ENCODE measurements at regions not wholly inside any gene's neighbourhood (a gene's known extent, or its start where the extent isn't known, plus 50 kb on each side); places are given as distances from the start of the nearest gene placed in this dataset.

- H3K36me3 ChIP-seq (ENCODE audit: control insufficient read depth in 2 of 2, insufficient read depth in 2 of 2, low read length in 1 of 2): no peaks in the 10 kb centered on the region
- H3K9me3 ChIP-seq (ENCODE audit: control insufficient read depth in 2 of 2, insufficient read depth in 1 of 2, low read length in 1 of 2): peaks cover 0 to 6% of the 10 kb centered on the region in 2 donors
- WGBS: 83% methylated on average over 9 of the region's 9 CpGs
- H3K27me3 ChIP-seq (ENCODE audit: control insufficient read depth in 2 of 2, insufficient read depth in 1 of 2, low read length in 1 of 2): no peaks in the 10 kb centered on the region
- no peak overlapping the region for H3K4me3 ChIP-seq (ENCODE audit: low read length in 2 of 2)
- H3K4me1 ChIP-seq (ENCODE audit: control insufficient read depth in 2 of 2, insufficient read depth in 2 of 2, low read length in 2 of 2): no peaks in the 10 kb centered on the region
- H3K27ac ChIP-seq (ENCODE audit: low read depth in 1 of 2, low read length in 1 of 2): no peak overlapping the region
- no peak for DNase-seq (ENCODE audit: low read depth in 6 of 9, low spot score in 9 of 9)
Measured at GRCh38 chrX:773292-774025, 142.9 kb downstream of the SHOX start.

- 89% methylated on average over 6 of the region's 6 CpGs for WGBS
- Histone ChIP-seq H3K4me1 (ENCODE audit: control insufficient read depth in 2 of 2, insufficient read depth in 2 of 2, low read length in 2 of 2) (no peaks in the 10 kb centered on the region), H3K36me3 (ENCODE audit: control insufficient read depth in 2 of 2, insufficient read depth in 2 of 2, low read length in 1 of 2) (no peaks in the 10 kb centered on the region), H3K9me3 (ENCODE audit: control insufficient read depth in 2 of 2, insufficient read depth in 1 of 2, low read length in 1 of 2) (peaks cover 0 to 6% of the 10 kb centered on the region in 2 donors), H3K4me3 (ENCODE audit: low read length in 2 of 2) (no peak overlapping the region), H3K27me3 (ENCODE audit: control insufficient read depth in 2 of 2, insufficient read depth in 1 of 2, low read length in 1 of 2) (no peaks in the 10 kb centered on the region), H3K27ac (ENCODE audit: low read depth in 1 of 2, low read length in 1 of 2) (no peak overlapping the region)
- DNase-seq (ENCODE audit: low read depth in 6 of 9, low spot score in 9 of 9): no peak
Measured at GRCh38 chrX:771536-771935, 140.9 kb downstream of the SHOX start.

GRCh38 chrX:769796-770195, 139.2 kb downstream of the SHOX start:
- 6% methylated on average over 3 of the region's 3 CpGs for WGBS
- H3K9me3 ChIP-seq (ENCODE audit: control insufficient read depth in 2 of 2, insufficient read depth in 1 of 2, low read length in 1 of 2): peaks cover 0 to 6% of the 10 kb centered on the region in 2 donors
- H3K27me3 ChIP-seq (ENCODE audit: control insufficient read depth in 2 of 2, insufficient read depth in 1 of 2, low read length in 1 of 2): no peaks in the 10 kb centered on the region
- no peaks in the 10 kb centered on the region for H3K4me1 ChIP-seq (ENCODE audit: control insufficient read depth in 2 of 2, insufficient read depth in 2 of 2, low read length in 2 of 2)
- no peak for DNase-seq (ENCODE audit: low read depth in 6 of 9, low spot score in 9 of 9)
- no peak overlapping the region for H3K4me3 ChIP-seq (ENCODE audit: low read length in 2 of 2)
- H3K36me3 ChIP-seq (ENCODE audit: control insufficient read depth in 2 of 2, insufficient read depth in 2 of 2, low read length in 1 of 2): no peaks in the 10 kb centered on the region
- no peak overlapping the region for H3K27ac ChIP-seq (ENCODE audit: low read depth in 1 of 2, low read length in 1 of 2)

GRCh38 chrX:768596-768995, 138.0 kb downstream of the SHOX start:
- Histone ChIP-seq H3K36me3 (ENCODE audit: control insufficient read depth in 2 of 2, insufficient read depth in 2 of 2, low read length in 1 of 2) (no peaks in the 10 kb centered on the region), H3K4me1 (ENCODE audit: control insufficient read depth in 2 of 2, insufficient read depth in 2 of 2, low read length in 2 of 2) (no peaks in the 10 kb centered on the region), H3K4me3 (ENCODE audit: low read length in 2 of 2) (no peak overlapping the region), H3K27me3 (ENCODE audit: control insufficient read depth in 2 of 2, insufficient read depth in 1 of 2, low read length in 1 of 2) (no peaks in the 10 kb centered on the region), H3K27ac (ENCODE audit: low read depth in 1 of 2, low read length in 1 of 2) (no peak overlapping the region), H3K9me3 (ENCODE audit: control insufficient read depth in 2 of 2, insufficient read depth in 1 of 2, low read length in 1 of 2) (peaks cover 0 to 6% of the 10 kb centered on the region in 2 donors)
- DNase-seq (ENCODE audit: low read depth in 6 of 9, low spot score in 9 of 9): no peak
- 76% methylated on average over 7 of the region's 7 CpGs for WGBS

- WGBS: 94% methylated on average over 6 of the region's 6 CpGs
- H3K9me3 ChIP-seq (ENCODE audit: control insufficient read depth in 2 of 2, insufficient read depth in 1 of 2, low read length in 1 of 2): no peaks in the 10 kb centered on the region
- no peak overlapping the region for H3K4me3 ChIP-seq (ENCODE audit: low read length in 2 of 2)
- H3K27me3 ChIP-seq (ENCODE audit: control insufficient read depth in 2 of 2, insufficient read depth in 1 of 2, low read length in 1 of 2): no peaks in the 10 kb centered on the region
- H3K36me3 ChIP-seq (ENCODE audit: control insufficient read depth in 2 of 2, insufficient read depth in 2 of 2, low read length in 1 of 2): no peaks in the 10 kb centered on the region
- no peaks in the 10 kb centered on the region for H3K4me1 ChIP-seq (ENCODE audit: control insufficient read depth in 2 of 2, insufficient read depth in 2 of 2, low read length in 2 of 2)
- no peak for DNase-seq (ENCODE audit: low read depth in 6 of 9, low spot score in 9 of 9)
- H3K27ac ChIP-seq (ENCODE audit: low read depth in 1 of 2, low read length in 1 of 2): no peak overlapping the region
Measured at GRCh38 chrX:758917-759316, 128.3 kb downstream of the SHOX start.

- H3K36me3 ChIP-seq (ENCODE audit: control insufficient read depth in 2 of 2, insufficient read depth in 2 of 2, low read length in 1 of 2): no peaks in the 10 kb centered on the region
- WGBS: 83% methylated on average over 9 of the region's 9 CpGs
- H3K9me3 ChIP-seq (ENCODE audit: control insufficient read depth in 2 of 2, insufficient read depth in 1 of 2, low read length in 1 of 2): peaks cover 0 to 4% of the 10 kb centered on the region in 2 donors
- DNase-seq (ENCODE audit: low read depth in 6 of 9, low spot score in 9 of 9): no peak
- H3K4me1 ChIP-seq (ENCODE audit: control insufficient read depth in 2 of 2, insufficient read depth in 2 of 2, low read length in 2 of 2): no peaks in the 10 kb centered on the region
- no peak overlapping the region for H3K27ac ChIP-seq (ENCODE audit: low read depth in 1 of 2, low read length in 1 of 2)
- no peaks in the 10 kb centered on the region for H3K27me3 ChIP-seq (ENCODE audit: control insufficient read depth in 2 of 2, insufficient read depth in 1 of 2, low read length in 1 of 2)
- no peak overlapping the region for H3K4me3 ChIP-seq (ENCODE audit: low read length in 2 of 2)
Measured at GRCh38 chrX:750812-751211, 120.2 kb downstream of the SHOX start.

GRCh38 chrX:750263-750662, 119.7 kb downstream of the SHOX start:
- DNase-seq (ENCODE audit: low read depth in 6 of 9, low spot score in 9 of 9): peak in 1 of 9 donors; percentile 17
- peaks cover 0 to 4% of the 10 kb centered on the region in 2 donors for H3K9me3 ChIP-seq (ENCODE audit: control insufficient read depth in 2 of 2, insufficient read depth in 1 of 2, low read length in 1 of 2)
- no peak overlapping the region for H3K27ac ChIP-seq (ENCODE audit: low read depth in 1 of 2, low read length in 1 of 2)
- no peaks in the 10 kb centered on the region for H3K27me3 ChIP-seq (ENCODE audit: control insufficient read depth in 2 of 2, insufficient read depth in 1 of 2, low read length in 1 of 2)
- no peaks in the 10 kb centered on the region for H3K36me3 ChIP-seq (ENCODE audit: control insufficient read depth in 2 of 2, insufficient read depth in 2 of 2, low read length in 1 of 2)
- WGBS: 93% methylated on average over 5 of the region's 5 CpGs
- no peaks in the 10 kb centered on the region for H3K4me1 ChIP-seq (ENCODE audit: control insufficient read depth in 2 of 2, insufficient read depth in 2 of 2, low read length in 2 of 2)
- H3K4me3 ChIP-seq (ENCODE audit: low read length in 2 of 2): no peak overlapping the region

GRCh38 chrX:747176-747575, 116.6 kb downstream of the SHOX start:
- H3K27me3 ChIP-seq (ENCODE audit: control insufficient read depth in 2 of 2, insufficient read depth in 1 of 2, low read length in 1 of 2): no peaks in the 10 kb centered on the region
- H3K4me1 ChIP-seq (ENCODE audit: control insufficient read depth in 2 of 2, insufficient read depth in 2 of 2, low read length in 2 of 2): no peaks in the 10 kb centered on the region
- no peak for DNase-seq (ENCODE audit: low read depth in 6 of 9, low spot score in 9 of 9)
- H3K27ac ChIP-seq (ENCODE audit: low read depth in 1 of 2, low read length in 1 of 2): no peak overlapping the region
- H3K9me3 ChIP-seq (ENCODE audit: control insufficient read depth in 2 of 2, insufficient read depth in 1 of 2, low read length in 1 of 2): peaks cover 0 to 4% of the 10 kb centered on the region in 2 donors
- H3K4me3 ChIP-seq (ENCODE audit: low read length in 2 of 2): no peak overlapping the region
- H3K36me3 ChIP-seq (ENCODE audit: control insufficient read depth in 2 of 2, insufficient read depth in 2 of 2, low read length in 1 of 2): no peaks in the 10 kb centered on the region
- 91% methylated on average over 2 of the region's 2 CpGs for WGBS

- Histone ChIP-seq H3K36me3 (ENCODE audit: control insufficient read depth in 2 of 2, insufficient read depth in 2 of 2, low read length in 1 of 2) (no peaks in the 10 kb centered on the region), H3K4me1 (ENCODE audit: control insufficient read depth in 2 of 2, insufficient read depth in 2 of 2, low read length in 2 of 2) (no peaks in the 10 kb centered on the region), H3K27ac (ENCODE audit: low read depth in 1 of 2, low read length in 1 of 2) (no peak overlapping the region), H3K9me3 (ENCODE audit: control insufficient read depth in 2 of 2, insufficient read depth in 1 of 2, low read length in 1 of 2) (peaks cover 0 to 17% of the 10 kb centered on the region in 2 donors), H3K27me3 (ENCODE audit: control insufficient read depth in 2 of 2, insufficient read depth in 1 of 2, low read length in 1 of 2) (no peaks in the 10 kb centered on the region), H3K4me3 (ENCODE audit: low read length in 2 of 2) (no peak overlapping the region)
- no peak for DNase-seq (ENCODE audit: low read depth in 6 of 9, low spot score in 9 of 9)
- WGBS: 81% methylated on average over 10 of the region's 10 CpGs
Measured at GRCh38 chrX:739611-740010, 109.0 kb downstream of the SHOX start.

Measured in thymus (tissue), 11 donors.